CD4-positive, alpha-beta T cell treated with Interleukin-2 at 100 ng/mL for 4 hours (primary cell): ENCODE measurements at regions not wholly inside any gene's neighbourhood (a gene's known extent, or its start where the extent isn't known, plus 50 kb on each side); places are given as distances from the start of the nearest gene placed in this dataset.

Experiments
- DNase-seq: peaks from one replicate; pipeline ENCODE4 v3.0.0-alpha.2; 2020; ENCODE audit warnings: low spot score

- DNase-seq, result no peak
Observed at GRCh38 chr11:8740129-8740528, 57.5 kb downstream of the RPL27A start.

DNA sequence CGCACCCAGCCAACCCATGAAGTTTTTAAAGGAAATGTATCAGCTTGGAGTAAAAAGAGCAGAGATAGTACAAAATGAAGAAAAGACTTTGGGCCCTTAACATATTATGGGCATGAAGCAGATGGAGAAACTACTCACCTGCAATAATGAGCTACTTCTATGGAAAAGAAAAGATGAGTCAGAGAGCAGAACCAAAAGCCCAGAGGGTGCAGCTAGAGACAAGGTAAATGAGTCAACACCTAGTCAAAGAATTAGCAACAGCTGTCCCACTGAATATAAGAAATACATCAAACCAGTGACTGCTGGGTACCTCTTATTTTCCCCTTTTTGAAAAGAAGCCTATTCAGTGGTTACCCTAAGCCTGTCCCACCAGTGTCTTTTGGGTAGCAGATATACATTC, 61.8 kb downstream of the RPL27A start:
- DNase-seq, result no peak

- DNase-seq, result no peak
Observed at GRCh38 chr11:8745431-8746253, 63.0 kb downstream of the RPL27A start.

GRCh38 chr11:8746331-8746974, 63.9 kb downstream of the RPL27A start:
- no peak for DNase-seq

DNA sequence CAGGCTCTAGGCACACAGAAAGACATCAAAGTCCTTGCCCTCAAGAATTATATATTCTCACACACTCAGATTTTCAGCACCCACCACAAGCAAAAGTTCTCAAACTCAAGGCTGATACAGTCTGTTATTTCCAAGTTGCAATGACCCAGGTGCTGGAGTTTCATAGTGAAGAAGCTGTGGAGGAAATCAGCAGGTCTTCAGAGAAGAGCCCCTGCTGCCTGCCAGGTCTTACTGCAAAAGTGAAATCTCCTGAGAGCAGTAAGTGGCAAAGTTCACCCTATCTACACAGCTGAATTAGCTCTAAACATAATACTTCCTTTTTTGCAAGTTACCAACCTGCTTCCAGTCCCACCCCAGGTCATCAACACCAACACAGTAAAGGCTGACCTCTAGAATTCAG, 64.6 kb downstream of the RPL27A start:
- no peak for DNase-seq

- no peak for DNase-seq
Observed at GRCh38 chr11:8748317-8748716, 65.7 kb downstream of the RPL27A start.

- no peak for DNase-seq
Observed at GRCh38 chr11:8749202-8749601, 66.6 kb downstream of the RPL27A start.

- no peak for DNase-seq
Observed at GRCh38 chr11:8754241-8754640, 71.6 kb downstream of the RPL27A start.

DNA sequence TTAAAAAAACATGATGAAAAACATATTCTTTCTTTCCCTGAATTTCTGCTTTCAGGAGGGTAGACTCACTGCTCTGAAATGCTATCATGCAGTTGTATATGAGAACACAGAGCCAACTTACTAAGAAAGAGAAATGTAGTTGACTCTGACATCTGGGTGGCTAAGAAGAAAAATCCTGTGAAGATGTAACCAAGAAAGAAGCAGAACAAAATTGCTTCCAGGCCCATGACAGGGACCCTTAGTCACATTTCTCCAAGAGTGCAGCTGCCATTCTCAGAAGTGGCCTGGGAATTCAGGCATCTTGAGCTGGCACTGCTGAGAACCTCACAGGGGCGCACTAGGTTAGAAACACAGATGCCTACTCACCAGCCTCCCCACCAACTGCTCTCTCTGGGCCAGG, 73.6 kb downstream of the RPL27A start:
- DNase-seq, result no peak

GRCh38 chr11:8757047-8757446, 74.5 kb downstream of the RPL27A start:
- DNase-seq, result no peak

GRCh38 chr11:8757533-8757932, 74.9 kb downstream of the RPL27A start:
- DNase-seq, result no peak

GRCh38 chr11:8758619-8759169, 76.1 kb downstream of the RPL27A start:
- no peak for DNase-seq

GRCh38 chr11:8759634-8760033, 77.0 kb downstream of the RPL27A start:
- DNase-seq, result no peak

GRCh38 chr11:8760896-8761295, 78.3 kb downstream of the RPL27A start:
- DNase-seq, result no peak

DNA sequence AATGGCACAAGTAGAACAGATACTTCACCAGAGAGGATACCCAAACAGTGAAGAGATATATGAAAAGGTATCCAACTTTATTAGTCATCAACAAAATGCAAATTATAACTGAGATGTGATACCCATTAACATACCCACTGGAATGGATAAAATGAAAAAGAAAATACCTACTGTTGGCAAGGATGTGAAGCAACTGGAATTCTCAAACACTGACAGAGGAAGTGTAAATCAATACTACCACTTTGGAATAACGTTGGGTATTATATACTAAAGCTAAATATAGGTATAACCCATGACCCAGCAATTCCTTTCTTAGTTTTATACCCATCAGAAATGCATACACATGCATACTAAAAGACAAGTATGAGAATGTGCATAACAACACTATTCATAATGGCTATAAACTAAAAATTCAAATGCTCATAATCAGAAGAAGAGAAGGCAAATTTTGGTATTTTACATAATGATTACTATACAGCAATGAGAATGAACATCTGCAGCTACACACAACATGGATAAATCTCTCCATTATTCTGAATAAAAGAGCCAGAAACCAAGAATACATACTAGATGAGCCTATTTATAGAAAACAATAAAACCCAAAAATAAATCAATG, 80.6 kb downstream of the RPL27A start:
- DNase-seq, result no peak

GRCh38 chr11:8765294-8765693, 82.7 kb downstream of the RPL27A start:
- DNase-seq, result no peak

- no peak for DNase-seq
Observed at GRCh38 chr11:8766043-8766987, 83.7 kb downstream of the RPL27A start.

- DNase-seq, result no peak
Observed at GRCh38 chr11:8766988-8767374, 84.4 kb downstream of the RPL27A start.

DNA sequence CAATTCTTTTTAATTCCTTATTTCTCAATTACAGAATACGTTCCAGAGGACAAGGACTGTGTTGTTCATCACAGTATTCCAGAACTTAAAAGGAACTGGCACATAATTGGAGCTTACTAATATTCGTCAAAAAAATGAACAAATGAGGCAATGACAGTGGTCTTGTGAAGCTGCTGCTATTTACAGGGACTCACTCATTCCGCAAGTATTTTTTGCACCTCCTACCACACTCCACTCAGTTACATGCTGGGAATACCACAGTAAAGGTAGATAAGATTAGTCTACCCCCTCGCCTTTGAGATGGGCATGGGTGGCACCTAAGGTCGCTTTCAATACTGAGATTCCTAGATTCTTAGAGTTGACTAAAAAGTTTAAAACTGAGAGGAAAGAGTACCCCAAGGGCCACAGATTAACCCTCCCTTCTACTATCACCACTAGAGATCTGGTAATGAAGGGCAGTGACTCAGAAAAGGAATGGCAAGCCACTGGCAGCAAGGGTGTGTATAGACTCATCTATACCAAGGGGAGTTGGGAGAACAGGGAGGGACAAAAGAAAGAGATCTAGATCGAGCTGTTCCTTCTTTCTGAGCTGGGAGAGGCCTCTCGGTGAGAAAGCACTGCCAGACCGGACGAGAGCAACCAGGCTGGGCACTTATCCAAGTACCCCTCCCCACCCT, 85.0 kb downstream of the RPL27A start:
- DNase-seq, result no peak

GRCh38 chr11:8768625-8769333, 86.2 kb downstream of the RPL27A start:
- no peak for DNase-seq
